Loucy (cell line): ENCODE measurements at regions not wholly inside any gene's neighbourhood (a gene's known extent, or its start where the extent isn't known, plus 50 kb on each side); places are given as distances from the start of the nearest gene placed in this dataset.

Experiments
- H2AFZ ChIP-seq: fragments of 200-600 bp; sonication (generic); 2 replicates; pipeline ENCODE4 v1.6.0; 2016; ENCODE audit warnings: antibody characterized with exemption, mild to moderate bottlenecking, low read length, moderate library complexity
- H3F3A ChIP-seq: fragments of 200-600 bp; 2 replicates; pipeline ENCODE4 v1.6.0; 2016; ENCODE audit warnings: antibody characterized with exemption, low read depth, mild to moderate bottlenecking
- H3K27me3 ChIP-seq: fragments of 200-600 bp; sonication (generic); 2 replicates; pipeline ENCODE4 v1.6.1; 2014; ENCODE audit warnings: low read length, mild to moderate bottlenecking; ENCODE audit not compliant: insufficient read depth, poor library complexity, severe bottlenecking
- H3K36me3 ChIP-seq: fragments of 200-600 bp; sonication (generic); 2 replicates; pipeline ENCODE4 v1.6.1; 2016; ENCODE audit warnings: low read length; ENCODE audit not compliant: insufficient read depth
- H3K4me1 ChIP-seq: fragments of 200-600 bp; sonication (generic); 2 replicates; pipeline ENCODE4 v1.5.1; 2014; ENCODE audit warnings: low read length, mild to moderate bottlenecking; ENCODE audit not compliant: insufficient read depth, poor library complexity, severe bottlenecking
- H3K4me2 ChIP-seq: fragments of 200-600 bp; sonication (generic); 2 replicates; pipeline ENCODE4 v1.6.0; 2014; ENCODE audit warnings: antibody characterized with exemption, low read length, low read depth, mild to moderate bottlenecking; ENCODE audit not compliant: poor library complexity, severe bottlenecking
- H3K4me3 ChIP-seq: fragments of 200-600 bp; sonication (generic); 2 replicates; pipeline ENCODE4 v1.5.1; 2014; ENCODE audit warnings: low read length, mild to moderate bottlenecking, mixed read lengths; ENCODE audit not compliant: poor library complexity, severe bottlenecking
- H3K79me2 ChIP-seq: fragments of 200-600 bp; sonication (generic); 2 replicates; pipeline ENCODE4 v1.6.1; 2014; ENCODE audit warnings: low read length; ENCODE audit not compliant: insufficient read depth
- H3K9ac ChIP-seq: fragments of 200-600 bp; sonication (generic); 2 replicates; pipeline ENCODE4 v1.6.0; 2014; ENCODE audit warnings: mild to moderate bottlenecking, low read depth, low read length, moderate library complexity; ENCODE audit not compliant: poor library complexity, severe bottlenecking
- H3K9me2 ChIP-seq: fragments of 200-600 bp; sonication (generic); replicated peaks from 2 replicates; pipeline ENCODE4 v1.6.1; 2016; ENCODE audit warnings: low read depth, low read length, mixed read lengths
- H3K9me3 ChIP-seq: fragments of 200-600 bp; sonication (generic); 2 replicates; pipeline ENCODE4 v1.6.1; 2014; ENCODE audit warnings: mild to moderate bottlenecking, antibody characterized with exemption, low read length, low read depth; ENCODE audit not compliant: insufficient read depth
- H4K20me1 ChIP-seq: fragments of 200-600 bp; sonication (generic); 2 replicates; pipeline ENCODE4 v1.6.0; 2014; ENCODE audit warnings: antibody characterized with exemption, low read length, mild to moderate bottlenecking; ENCODE audit not compliant: insufficient read depth, poor library complexity, severe bottlenecking
- EZH2phosphoT487 ChIP-seq: fragments of 200-600 bp; IDR thresholded peaks from 2 replicates; pipeline ENCODE4 v1.6.1; 2018; ENCODE audit warnings: antibody characterized with exemption, mild to moderate bottlenecking, moderate library complexity, borderline replicate concordance
- TF ChIP-seq, protein P1 (sequence below): fragments of 200-600 bp; sonication (generic); conservative IDR thresholded peaks from 2 replicates; pipeline ENCODE4 v1.5.1; 2014; ENCODE audit warnings: mild to moderate bottlenecking, antibody characterized with exemption, low read length

DNA sequence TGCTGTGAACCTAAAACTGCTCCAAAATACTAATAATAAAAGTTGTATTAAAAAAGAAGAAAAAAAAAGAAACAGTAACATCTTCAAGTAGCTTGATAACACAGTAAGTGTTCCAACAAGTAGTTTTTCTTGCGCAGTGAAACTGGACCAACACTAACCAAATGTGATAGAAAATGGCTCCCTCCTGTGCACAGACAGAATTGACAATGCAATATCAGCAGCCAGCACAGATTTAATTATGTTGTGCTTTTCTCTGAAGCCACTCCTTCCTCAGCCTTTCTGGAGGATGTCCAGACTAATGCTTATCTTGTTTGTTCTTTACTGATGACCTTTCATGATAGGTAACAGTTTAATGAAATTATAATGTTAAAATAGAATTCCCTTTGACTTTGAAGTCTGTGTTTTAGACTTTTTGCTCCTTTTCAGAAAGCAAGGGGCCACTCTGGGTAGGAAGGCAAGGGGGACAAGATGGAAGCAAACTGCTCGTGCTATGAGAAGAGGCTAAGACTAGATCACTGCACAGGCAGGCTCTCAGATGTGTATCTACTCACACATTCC, 147.1 kb upstream of the RPL34 start:
- H3F3A ChIP-seq: no peaks in the 10 kb centered on the region
- H3K9me3 ChIP-seq: no peaks in the 10 kb centered on the region
- H4K20me1 ChIP-seq: no peaks in the 10 kb centered on the region
- H3K4me1 ChIP-seq: peaks cover 10% of the 10 kb centered on the region
- no peak overlapping the region for H3K4me2 ChIP-seq
- H3K4me3 ChIP-seq: no peak overlapping the region
- H3K79me2 ChIP-seq: no peaks in the 10 kb centered on the region
- no peaks in the 10 kb centered on the region for H3K9me2 ChIP-seq
- H3K36me3 ChIP-seq: no peaks in the 10 kb centered on the region
- H2AFZ ChIP-seq: no peak overlapping the region
- no peak for TF ChIP-seq EZH2phosphoT487
- TF ChIP-seq, protein P1, sequence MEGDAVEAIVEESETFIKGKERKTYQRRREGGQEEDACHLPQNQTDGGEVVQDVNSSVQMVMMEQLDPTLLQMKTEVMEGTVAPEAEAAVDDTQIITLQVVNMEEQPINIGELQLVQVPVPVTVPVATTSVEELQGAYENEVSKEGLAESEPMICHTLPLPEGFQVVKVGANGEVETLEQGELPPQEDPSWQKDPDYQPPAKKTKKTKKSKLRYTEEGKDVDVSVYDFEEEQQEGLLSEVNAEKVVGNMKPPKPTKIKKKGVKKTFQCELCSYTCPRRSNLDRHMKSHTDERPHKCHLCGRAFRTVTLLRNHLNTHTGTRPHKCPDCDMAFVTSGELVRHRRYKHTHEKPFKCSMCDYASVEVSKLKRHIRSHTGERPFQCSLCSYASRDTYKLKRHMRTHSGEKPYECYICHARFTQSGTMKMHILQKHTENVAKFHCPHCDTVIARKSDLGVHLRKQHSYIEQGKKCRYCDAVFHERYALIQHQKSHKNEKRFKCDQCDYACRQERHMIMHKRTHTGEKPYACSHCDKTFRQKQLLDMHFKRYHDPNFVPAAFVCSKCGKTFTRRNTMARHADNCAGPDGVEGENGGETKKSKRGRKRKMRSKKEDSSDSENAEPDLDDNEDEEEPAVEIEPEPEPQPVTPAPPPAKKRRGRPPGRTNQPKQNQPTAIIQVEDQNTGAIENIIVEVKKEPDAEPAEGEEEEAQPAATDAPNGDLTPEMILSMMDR: peak; percentile 28; the same call in 1 of the 2 replicates
- H3K27me3 ChIP-seq: no peaks in the 10 kb centered on the region
- H3K9ac ChIP-seq: no peak overlapping the region

DNA sequence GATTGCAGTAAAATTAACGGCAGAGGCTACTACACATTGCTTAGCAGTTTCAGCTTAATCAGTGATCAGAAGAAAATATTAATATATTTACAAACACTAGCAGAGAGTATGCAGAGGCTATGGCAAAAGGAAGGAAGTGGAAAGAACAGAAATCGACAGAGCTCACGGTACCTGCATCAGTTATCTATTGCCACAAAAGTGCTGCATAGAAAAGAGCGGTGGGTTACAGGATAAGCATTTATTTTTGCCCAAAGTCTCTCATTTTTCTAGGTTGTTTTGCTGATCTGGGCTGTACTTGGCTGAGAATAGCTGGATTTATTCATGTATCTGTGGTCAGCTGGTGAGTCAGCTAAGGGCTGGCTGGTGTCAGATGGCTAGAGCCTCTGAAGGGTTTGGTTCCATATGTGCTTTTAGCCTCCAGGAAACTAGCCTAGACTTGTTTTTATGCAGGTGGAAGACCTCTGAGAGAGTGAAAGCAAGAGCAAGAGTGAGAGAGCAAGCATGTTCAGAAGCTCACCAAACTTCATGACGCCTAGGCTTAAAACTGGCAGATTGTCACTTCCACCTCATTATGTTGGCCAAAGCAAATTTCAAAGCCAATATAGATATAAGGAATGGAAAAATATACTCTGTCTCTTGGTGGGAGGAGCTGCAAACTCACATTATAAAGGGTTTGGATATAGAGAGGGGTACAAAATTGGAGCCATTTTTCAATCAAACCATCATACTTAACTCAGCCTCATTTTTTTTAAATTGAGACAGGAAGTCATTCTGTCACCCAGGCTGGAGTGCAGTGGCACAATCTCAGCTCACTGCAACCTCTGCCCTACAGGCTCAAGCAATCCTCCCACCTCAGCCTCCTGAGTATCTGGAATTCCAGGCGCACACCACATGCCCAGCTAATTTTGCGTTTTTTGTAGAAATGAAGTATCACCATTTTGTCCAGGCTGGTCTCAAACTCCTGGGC, 153.2 kb upstream of the RPL34 start:
- no peak for TF ChIP-seq EZH2phosphoT487
- TF ChIP-seq, protein P1: no peak
- Histone ChIP-seq H2AFZ (no peak overlapping the region), H3K4me3 (peak overlapping the region; percentile 56)

DNA sequence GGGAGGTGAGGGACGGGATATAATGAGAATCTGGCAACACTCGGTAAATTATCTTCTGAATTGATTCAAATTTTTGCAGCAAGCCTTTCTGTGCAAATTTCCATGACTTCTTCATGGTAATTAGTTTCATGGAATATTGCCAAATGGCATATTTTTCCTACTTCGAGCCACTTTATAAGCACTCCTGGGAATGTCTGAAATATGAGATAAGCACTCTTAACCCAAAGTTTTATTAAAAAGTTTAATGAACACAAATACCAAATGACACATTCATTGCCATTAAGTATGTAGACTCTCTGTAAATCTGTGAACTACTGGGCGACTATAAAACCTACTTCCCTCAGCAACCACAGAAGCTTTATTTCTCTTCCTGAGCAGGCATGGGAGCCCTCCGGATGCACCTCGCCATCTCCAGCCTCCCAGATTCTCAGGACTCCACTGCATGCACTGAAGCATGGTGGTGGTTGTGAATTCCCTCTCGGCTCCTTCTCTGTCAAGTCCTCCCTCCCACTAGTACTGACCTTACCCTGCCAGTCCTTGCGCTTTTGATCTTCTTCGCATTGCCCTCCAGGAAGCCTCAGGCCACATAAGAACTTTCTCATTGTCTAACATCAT, 154.4 kb upstream of the RPL34 start:
- Histone ChIP-seq H3K9me2 (no peaks in the 10 kb centered on the region), H3K27me3 (no peaks in the 10 kb centered on the region), H3K9me3 (no peaks in the 10 kb centered on the region), H3K79me2 (no peaks in the 10 kb centered on the region), H3K36me3 (no peaks in the 10 kb centered on the region), H3K4me2 (peak overlapping the region; percentile 69), H3K4me3 (peak overlapping the region; percentile 56), H3K9ac (peak overlapping the region; percentile 66), H3F3A (peaks cover 5% of the 10 kb centered on the region; the same call in 1 of the 2 replicates), H2AFZ (no peak overlapping the region), H4K20me1 (no peaks in the 10 kb centered on the region), H3K4me1 (peaks cover 38% of the 10 kb centered on the region)
- no peak for TF ChIP-seq EZH2phosphoT487
- TF ChIP-seq, protein P1: no peak

More for the DNA sequence above, 153.2 kb upstream of the RPL34 start:
- Histone ChIP-seq H4K20me1 (no peaks in the 10 kb centered on the region), H3K27me3 (no peaks in the 10 kb centered on the region), H3K9ac (peak overlapping the region; percentile 66), H3K79me2 (no peaks in the 10 kb centered on the region), H3F3A (peaks cover 5% of the 10 kb centered on the region; the same call in 1 of the 2 replicates), H3K36me3 (no peaks in the 10 kb centered on the region), H3K9me2 (no peaks in the 10 kb centered on the region), H3K4me1 (peaks cover 38% of the 10 kb centered on the region), H3K4me2 (peak overlapping the region; percentile 69), H3K9me3 (no peaks in the 10 kb centered on the region)
